HL-60 (cell line): ENCODE measurements at regions not wholly inside any gene's neighbourhood (a gene's known extent, or its start where the extent isn't known, plus 50 kb on each side); places are given as distances from the start of the nearest gene placed in this dataset.

ENCODE experiments used
- DNase-seq, 2 experiments: peaks; one replicate each; pipeline ENCODE4 v3.0.0-alpha.2; 2010 to 2020; ENCODE audit warnings: low read depth in 1 of 2, low spot score in 1 of 2
- H3K27ac ChIP-seq: fragments of 250-450 bp; sonication (Bioruptor Pico); replicated peaks from 2 replicates; pipeline ENCODE4 v1.5.1; 2020; ENCODE audit warnings: mild to moderate bottlenecking, moderate library complexity
- H3K27me3 ChIP-seq: fragments of 250-450 bp; sonication (Bioruptor Pico); 2 replicates; pipeline ENCODE4 v1.5.1; 2021; ENCODE audit warnings: mild to moderate bottlenecking, moderate library complexity; ENCODE audit not compliant: insufficient read depth, poor library complexity, severe bottlenecking
- H3K4me3 ChIP-seq: replicated peaks from 2 replicates; pipeline ENCODE4 v1.5.1; 2011; ENCODE audit warnings: mild to moderate bottlenecking, control low read depth, low read length; ENCODE audit not compliant: insufficient read depth
- GABPA ChIP-seq: IDR thresholded peaks from 2 replicates; pipeline ENCODE4 v1.6.1; 2012; ENCODE audit warnings: low read depth
- POLR2AphosphoS5 ChIP-seq: IDR thresholded peaks from 2 replicates; pipeline ENCODE4 v1.6.1; 2012; ENCODE audit warnings: low read depth
- SPI1 ChIP-seq: IDR thresholded peaks from 2 replicates; pipeline ENCODE4 v1.6.1; 2012; ENCODE audit warnings: low read depth, mild to moderate bottlenecking, borderline replicate concordance
- TF ChIP-seq, protein P1 (sequence below): IDR thresholded peaks from one replicate; pipeline ENCODE4 v1.5.1; 2011; ENCODE audit warnings: low read length, control low read depth, inconsistent platforms; ENCODE audit not compliant: insufficient read depth
- TF ChIP-seq, protein P2 (sequence below): IDR thresholded peaks from 2 replicates; pipeline ENCODE4 v1.6.1; 2012; ENCODE audit warnings: low read depth; ENCODE audit not compliant: insufficient replicate concordance

GRCh38 chr13:71339736-71340135 is 527.3 kb downstream of the DACH1 start:
- Histone ChIP-seq H3K27ac (no peak overlapping the region), H3K4me3 (no peak overlapping the region), H3K27me3 (no peaks in the 10 kb centered on the region)
- TF ChIP-seq GABPA, result no peak
- no peak for DNase-seq

GRCh38 chr13:71339005-71339404 is 528.0 kb downstream of the DACH1 start:
- no peak for DNase-seq
- H3K4me3 ChIP-seq, result no peak overlapping the region
- H3K27me3 ChIP-seq, result no peaks in the 10 kb centered on the region
- TF ChIP-seq, protein P1, sequence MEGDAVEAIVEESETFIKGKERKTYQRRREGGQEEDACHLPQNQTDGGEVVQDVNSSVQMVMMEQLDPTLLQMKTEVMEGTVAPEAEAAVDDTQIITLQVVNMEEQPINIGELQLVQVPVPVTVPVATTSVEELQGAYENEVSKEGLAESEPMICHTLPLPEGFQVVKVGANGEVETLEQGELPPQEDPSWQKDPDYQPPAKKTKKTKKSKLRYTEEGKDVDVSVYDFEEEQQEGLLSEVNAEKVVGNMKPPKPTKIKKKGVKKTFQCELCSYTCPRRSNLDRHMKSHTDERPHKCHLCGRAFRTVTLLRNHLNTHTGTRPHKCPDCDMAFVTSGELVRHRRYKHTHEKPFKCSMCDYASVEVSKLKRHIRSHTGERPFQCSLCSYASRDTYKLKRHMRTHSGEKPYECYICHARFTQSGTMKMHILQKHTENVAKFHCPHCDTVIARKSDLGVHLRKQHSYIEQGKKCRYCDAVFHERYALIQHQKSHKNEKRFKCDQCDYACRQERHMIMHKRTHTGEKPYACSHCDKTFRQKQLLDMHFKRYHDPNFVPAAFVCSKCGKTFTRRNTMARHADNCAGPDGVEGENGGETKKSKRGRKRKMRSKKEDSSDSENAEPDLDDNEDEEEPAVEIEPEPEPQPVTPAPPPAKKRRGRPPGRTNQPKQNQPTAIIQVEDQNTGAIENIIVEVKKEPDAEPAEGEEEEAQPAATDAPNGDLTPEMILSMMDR, result no peak
- TF ChIP-seq GABPA (no peak), POLR2AphosphoS5 (no peak), SPI1 (no peak)
- TF ChIP-seq, protein P2, sequence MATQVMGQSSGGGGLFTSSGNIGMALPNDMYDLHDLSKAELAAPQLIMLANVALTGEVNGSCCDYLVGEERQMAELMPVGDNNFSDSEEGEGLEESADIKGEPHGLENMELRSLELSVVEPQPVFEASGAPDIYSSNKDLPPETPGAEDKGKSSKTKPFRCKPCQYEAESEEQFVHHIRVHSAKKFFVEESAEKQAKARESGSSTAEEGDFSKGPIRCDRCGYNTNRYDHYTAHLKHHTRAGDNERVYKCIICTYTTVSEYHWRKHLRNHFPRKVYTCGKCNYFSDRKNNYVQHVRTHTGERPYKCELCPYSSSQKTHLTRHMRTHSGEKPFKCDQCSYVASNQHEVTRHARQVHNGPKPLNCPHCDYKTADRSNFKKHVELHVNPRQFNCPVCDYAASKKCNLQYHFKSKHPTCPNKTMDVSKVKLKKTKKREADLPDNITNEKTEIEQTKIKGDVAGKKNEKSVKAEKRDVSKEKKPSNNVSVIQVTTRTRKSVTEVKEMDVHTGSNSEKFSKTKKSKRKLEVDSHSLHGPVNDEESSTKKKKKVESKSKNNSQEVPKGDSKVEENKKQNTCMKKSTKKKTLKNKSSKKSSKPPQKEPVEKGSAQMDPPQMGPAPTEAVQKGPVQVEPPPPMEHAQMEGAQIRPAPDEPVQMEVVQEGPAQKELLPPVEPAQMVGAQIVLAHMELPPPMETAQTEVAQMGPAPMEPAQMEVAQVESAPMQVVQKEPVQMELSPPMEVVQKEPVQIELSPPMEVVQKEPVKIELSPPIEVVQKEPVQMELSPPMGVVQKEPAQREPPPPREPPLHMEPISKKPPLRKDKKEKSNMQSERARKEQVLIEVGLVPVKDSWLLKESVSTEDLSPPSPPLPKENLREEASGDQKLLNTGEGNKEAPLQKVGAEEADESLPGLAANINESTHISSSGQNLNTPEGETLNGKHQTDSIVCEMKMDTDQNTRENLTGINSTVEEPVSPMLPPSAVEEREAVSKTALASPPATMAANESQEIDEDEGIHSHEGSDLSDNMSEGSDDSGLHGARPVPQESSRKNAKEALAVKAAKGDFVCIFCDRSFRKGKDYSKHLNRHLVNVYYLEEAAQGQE, result no peak
- H3K27ac ChIP-seq, result no peak overlapping the region

DNA sequence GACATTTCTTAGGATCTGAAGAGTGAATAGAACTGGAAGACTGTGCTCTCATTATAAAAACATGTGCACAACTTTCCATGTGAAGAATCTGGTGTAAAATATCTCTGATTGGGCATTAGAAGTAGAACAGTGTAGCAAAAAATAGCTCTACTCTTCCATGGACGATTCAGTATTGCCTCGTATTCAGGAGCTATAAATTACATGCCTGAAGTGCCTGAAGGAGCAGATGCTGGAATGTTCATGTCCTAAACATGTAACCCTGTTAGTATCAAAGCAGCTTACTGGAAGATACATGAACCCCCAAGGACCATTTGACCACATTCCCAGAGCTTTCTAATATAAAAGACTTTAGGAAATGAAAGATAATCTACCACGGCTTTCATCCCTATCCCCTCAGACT is 528.9 kb downstream of the DACH1 start:
- DNase-seq, result no peak
- Histone ChIP-seq H3K4me3 (no peak overlapping the region), H3K27ac (no peak overlapping the region), H3K27me3 (no peaks in the 10 kb centered on the region)
- TF ChIP-seq POLR2AphosphoS5 (no peak), GABPA (no peak), SPI1 (no peak)
- TF ChIP-seq, protein P1, result no peak
- TF ChIP-seq, protein P2, result no peak

- TF ChIP-seq POLR2AphosphoS5 (no peak), GABPA (no peak), SPI1 (no peak)
- TF ChIP-seq, protein P2, result no peak
- TF ChIP-seq, protein P1, result no peak
- Histone ChIP-seq H3K4me3 (no peak overlapping the region), H3K27ac (no peak overlapping the region), H3K27me3 (no peaks in the 10 kb centered on the region)
- DNase-seq, result no peak
Measured at GRCh38 chr13:71327266-71327665, 539.7 kb downstream of the DACH1 start.
